Mucosa of descending colon (tissue), 3 donors: ENCODE measurements at regions not wholly inside any gene's neighbourhood (a gene's known extent, or its start where the extent isn't known, plus 50 kb on each side); places are given as distances from the start of the nearest gene placed in this dataset.

Experiments used
- ATAC-seq: fragments of 200-7000 bp; cut with Tn5 transposase; one replicate; pipeline ENCODE4 v1.9.1; 2020; ENCODE audit warnings: mild to moderate bottlenecking, moderate library complexity
- DNase-seq, 3 donors: peaks; one replicate each; pipeline ENCODE4 v3.0.0-alpha.2; 2020
- H3K36me3 ChIP-seq: fragments of 200-600 bp; one replicate; pipeline ENCODE4 v1.8.0; 2021; ENCODE audit warnings: low read depth, mild to moderate bottlenecking
- H3K4me1 ChIP-seq: fragments of 200-600 bp; one replicate; pipeline ENCODE4 v1.8.0; 2021; ENCODE audit warnings: low read depth, mild to moderate bottlenecking
- H3K4me3 ChIP-seq: fragments of 200-600 bp; one replicate; pipeline ENCODE4 v1.8.0; 2021; ENCODE audit warnings: mild to moderate bottlenecking
- H3K9me3 ChIP-seq: fragments of 200-600 bp; one replicate; pipeline ENCODE4 v1.8.0; 2021; ENCODE audit warnings: mild to moderate bottlenecking
- CTCF ChIP-seq: fragments of 200-600 bp; IDR thresholded peaks from one replicate; pipeline ENCODE4 v1.8.0; 2022; ENCODE audit warnings: antibody characterized with exemption, mild to moderate bottlenecking
- intact Hi-C, 2 donors: fragments of 100-400 bp; cut with DNase I in 1 of 2; cut with micrococcal nuclease in 1 of 2; formaldehyde crosslinking; loops; one replicate each; pipeline versions ENCODE4 v1.11.0 to v1.11.1; 2022; cut with DNase I, micrococcal nuclease
- donor health status: DM: no; HTN: no; CAD: no; lungs with moderate emphysema.
- donor health status: DM: no; HTN: no; CAD: no.
- donor health status: DM: no; HTN: yes; CAD: no.

- H3K4me1 ChIP-seq = no peaks in the 10 kb centered on the region
- no peaks in the 10 kb centered on the region for H3K36me3 ChIP-seq
- ATAC-seq (no peak), DNase-seq (no peak)
- intact Hi-C loops = no loop called here
- TF ChIP-seq CTCF = no peak
- no peak overlapping the region for H3K4me3 ChIP-seq
- H3K9me3 ChIP-seq = no peaks in the 10 kb centered on the region
Measured at GRCh38 chr15:91717811-91718210, 135.7 kb upstream of the SLCO3A1 start.

GRCh38 chr15:91723959-91724358, 129.5 kb upstream of the SLCO3A1 start:
- intact Hi-C loops = no loop called here
- no peak for ATAC-seq
- no peaks in the 10 kb centered on the region for H3K9me3 ChIP-seq
- H3K4me3 ChIP-seq = no peak overlapping the region
- no peaks in the 10 kb centered on the region for H3K36me3 ChIP-seq
- TF ChIP-seq CTCF = no peak
- no peaks in the 10 kb centered on the region for H3K4me1 ChIP-seq
- no peak for DNase-seq

- intact Hi-C loops = no loop called here
- no peak overlapping the region for H3K4me3 ChIP-seq
- H3K9me3 ChIP-seq = no peaks in the 10 kb centered on the region
- no peak for TF ChIP-seq CTCF
- H3K4me1 ChIP-seq = no peaks in the 10 kb centered on the region
- no peaks in the 10 kb centered on the region for H3K36me3 ChIP-seq
- DNase-seq = no peak
- no peak for ATAC-seq
Measured at GRCh38 chr15:91733661-91734060, 119.8 kb upstream of the SLCO3A1 start.

GRCh38 chr15:91737151-91737818, 116.2 kb upstream of the SLCO3A1 start:
- Histone ChIP-seq H3K36me3 (no peaks in the 10 kb centered on the region), H3K4me3 (no peak overlapping the region), H3K4me1 (no peaks in the 10 kb centered on the region), H3K9me3 (no peaks in the 10 kb centered on the region)
- intact Hi-C loops = no loop called here
- DNase-seq = no peak
- no peak for ATAC-seq
- TF ChIP-seq CTCF = no peak

- intact Hi-C loops = no loop called here
- Histone ChIP-seq H3K4me3 (no peak overlapping the region), H3K4me1 (no peaks in the 10 kb centered on the region), H3K9me3 (no peaks in the 10 kb centered on the region), H3K36me3 (no peaks in the 10 kb centered on the region)
- no peak for DNase-seq
- no peak for TF ChIP-seq CTCF
- ATAC-seq = no peak
Measured at GRCh38 chr15:91741986-91742385, 111.5 kb upstream of the SLCO3A1 start.

GRCh38 chr15:91751611-91752010, 101.9 kb upstream of the SLCO3A1 start:
- no peaks in the 10 kb centered on the region for H3K36me3 ChIP-seq
- no peaks in the 10 kb centered on the region for H3K4me1 ChIP-seq
- no peak for TF ChIP-seq CTCF
- no peak for ATAC-seq
- no peaks in the 10 kb centered on the region for H3K9me3 ChIP-seq
- no peak for DNase-seq
- no peak overlapping the region for H3K4me3 ChIP-seq
- intact Hi-C loops = no loop called here
